Keratinocyte (primary cell): ENCODE measurements at regions not wholly inside any gene's neighbourhood (a gene's known extent, or its start where the extent isn't known, plus 50 kb on each side); places are given as distances from the start of the nearest gene placed in this dataset.

Experiments used
- DNase-seq: peaks from one replicate; pipeline ENCODE4 v3.0.0-alpha.2; 2011; ENCODE audit warnings: low read depth, missing footprints, low spot score
- FAIRE-seq: peaks from 2 replicates; lab custom pipeline; 2011; peaks lifted over from hg19 to GRCh38; lab: Jason Lieb, UNC
- H2AFZ ChIP-seq: 2 replicates; pipeline ENCODE4 v1.6.0; 2012; ENCODE audit warnings: low read length, control low read depth, inconsistent platforms; ENCODE audit not compliant: control insufficient read depth
- H3K27ac ChIP-seq: 2 replicates; pipeline ENCODE4 v1.5.1; 2011; ENCODE audit warnings: low read length; ENCODE audit not compliant: control insufficient read depth, insufficient read depth
- H3K27me3 ChIP-seq: 3 replicates; pipeline ENCODE4 v1.6.0; 2011; ENCODE audit warnings: low read length; ENCODE audit not compliant: control insufficient read depth, insufficient read depth; ENCODE audit errors: extremely low read depth
- H3K36me3 ChIP-seq, 2 experiments: 2 replicates in 1 of 2; 3 replicates in 1 of 2; pipeline ENCODE4 v1.5.1; 2011; ENCODE audit warnings: low read length in 2 of 2, mild to moderate bottlenecking in 1 of 2; ENCODE audit not compliant: control insufficient read depth in 2 of 2, insufficient read depth in 2 of 2; ENCODE audit errors: extremely low read depth in 1 of 2
- H3K4me1 ChIP-seq: 3 replicates; pipeline ENCODE4 v1.5.1; 2011; ENCODE audit warnings: low read length; ENCODE audit not compliant: control insufficient read depth, insufficient read depth; ENCODE audit errors: extremely low read depth
- H3K4me2 ChIP-seq: 3 replicates; pipeline ENCODE4 v1.6.0; 2011; ENCODE audit warnings: low read depth, low read length; ENCODE audit not compliant: control insufficient read depth, insufficient read depth; ENCODE audit errors: extremely low read depth
- H3K4me3 ChIP-seq, 3 experiments: fragments of 200-600 bp in 1 of 3; sonication (generic) in 1 of 3; 2 replicates in 2 of 3; 3 replicates in 1 of 3; pipeline ENCODE4 v1.5.1; 2011 to 2016; ENCODE audit warnings: low read length in 3 of 3, mild to moderate bottlenecking in 3 of 3, control low read depth in 2 of 3, inconsistent platforms in 1 of 3, low read depth in 1 of 3, mixed read lengths in 1 of 3, mixed run types in 1 of 3, moderate library complexity in 1 of 3; ENCODE audit not compliant: control insufficient read depth in 2 of 3, insufficient read depth in 2 of 3; ENCODE audit errors: extremely low read depth in 1 of 3
- H3K79me2 ChIP-seq: 2 replicates; pipeline ENCODE4 v1.6.0; 2012; ENCODE audit warnings: low read length; ENCODE audit not compliant: control insufficient read depth, insufficient read depth
- H3K9ac ChIP-seq: 3 replicates; pipeline ENCODE4 v1.6.0; 2011; ENCODE audit warnings: low read length; ENCODE audit not compliant: control insufficient read depth, insufficient read depth; ENCODE audit errors: extremely low read depth
- H3K9me1 ChIP-seq: 3 replicates; pipeline ENCODE4 v1.6.0; 2011; ENCODE audit warnings: low read length; ENCODE audit not compliant: control insufficient read depth, insufficient read depth; ENCODE audit errors: extremely low read depth
- H3K9me3 ChIP-seq: 2 replicates; pipeline ENCODE4 v1.5.1; 2012; ENCODE audit warnings: low read depth, low read length; ENCODE audit not compliant: control insufficient read depth
- H4K20me1 ChIP-seq: 3 replicates; pipeline ENCODE4 v1.6.0; 2011; ENCODE audit warnings: low read length; ENCODE audit not compliant: control insufficient read depth, insufficient read depth; ENCODE audit errors: extremely low read depth
- CTCF ChIP-seq, 3 experiments: IDR thresholded peaks in 1 of 3; conservative IDR thresholded peaks in 1 of 3; optimal IDR thresholded peaks in 1 of 3; 2 replicates in 2 of 3; 3 replicates in 1 of 3; pipeline versions ENCODE3 to v1.5.1; 2011; ENCODE audit warnings: low read length in 3 of 3, mild to moderate bottlenecking in 3 of 3, moderate library complexity in 2 of 3, control low read depth in 1 of 3, inconsistent platforms in 1 of 3; ENCODE audit not compliant: insufficient read depth in 2 of 3; ENCODE audit errors: extremely low read depth in 1 of 3
- EZH2 ChIP-seq: IDR thresholded peaks from one replicate; pipeline ENCODE4 v1.6.1; 2012; ENCODE audit warnings: inconsistent platforms, mild to moderate bottlenecking, low read length, moderate library complexity
- dilution Hi-C: fragments of 300-500 bp; cut with MboI; formaldehyde crosslinking; loops from one replicate; pipeline ENCODE4 v1.7.0; 2020; ENCODE audit warnings: low sequenced_read_pairs; ENCODE audit not compliant: extremely low pct_ligation_motif_present

- no peaks in the 10 kb centered on the region for H3K9me1 ChIP-seq
- no peaks in the 10 kb centered on the region for H4K20me1 ChIP-seq
- H3K36me3 ChIP-seq = no peaks in the 10 kb centered on the region
- no peak overlapping the region for H3K4me3 ChIP-seq
- H3K4me1 ChIP-seq = no peaks in the 10 kb centered on the region
- dilution Hi-C loops = no loop called here
- H3K9me3 ChIP-seq = no peaks in the 10 kb centered on the region
- H2AFZ ChIP-seq = no peak overlapping the region
- H3K4me2 ChIP-seq = no peak overlapping the region
- H3K79me2 ChIP-seq = no peaks in the 10 kb centered on the region
- no peak overlapping the region for H3K27ac ChIP-seq
- TF ChIP-seq CTCF (optimal IDR thresholded peaks at IDR 0.05 in 1 of 3, IDR thresholded peaks at IDR 0.05 in 1 of 3, conservative IDR thresholded peaks at IDR 0.05 in 1 of 3; ENCODE audit: extremely low read depth in 1 of 3, insufficient read depth in 2 of 3, low read length in 3 of 3) = peak in 2 of 3 experiments; percentile 41 to 43
- TF ChIP-seq EZH2 = no peak
- H3K27me3 ChIP-seq = no peaks in the 10 kb centered on the region
- DNase-seq (no peak), FAIRE-seq (no peak)
- H3K9ac ChIP-seq = no peak overlapping the region
Observed at GRCh38 chr4:94127707-94128328, 79.8 kb upstream of the SMARCAD1 start.

- no peaks in the 10 kb centered on the region for H4K20me1 ChIP-seq
- no peaks in the 10 kb centered on the region for H3K4me1 ChIP-seq
- H3K79me2 ChIP-seq = no peaks in the 10 kb centered on the region
- no peaks in the 10 kb centered on the region for H3K36me3 ChIP-seq
- H3K9ac ChIP-seq = no peak overlapping the region
- dilution Hi-C loops = no loop called here
- no peak for DNase-seq
- no peaks in the 10 kb centered on the region for H3K9me3 ChIP-seq
- H3K27ac ChIP-seq = no peak overlapping the region
- H3K4me2 ChIP-seq = no peak overlapping the region
- no peak overlapping the region for H2AFZ ChIP-seq
- H3K4me3 ChIP-seq = no peak overlapping the region
- FAIRE-seq = no peak
- no peaks in the 10 kb centered on the region for H3K9me1 ChIP-seq
- no peaks in the 10 kb centered on the region for H3K27me3 ChIP-seq
- no peak for TF ChIP-seq EZH2
- TF ChIP-seq CTCF (optimal IDR thresholded peaks at IDR 0.05 in 1 of 3, IDR thresholded peaks at IDR 0.05 in 1 of 3, conservative IDR thresholded peaks at IDR 0.05 in 1 of 3; ENCODE audit: extremely low read depth in 1 of 3, insufficient read depth in 2 of 3, low read length in 3 of 3) = no peak
Observed at GRCh38 chr4:94131212-94131611, 76.5 kb upstream of the SMARCAD1 start.
